ENCODE measurements at regions not wholly inside any gene's neighbourhood (a gene's known extent, or its start where the extent isn't known, plus 50 kb on each side); places are given as distances from the start of the nearest gene placed in this dataset.
"Not testable (repeated sequence)": the region's sequence is repeated elsewhere in the genome, so short reads cannot be mapped to it uniquely, and the experiment has no call there.

- not testable (repeated sequence) for DNase-seq
Measured at GRCh38 chr2:87093937-87094529, 72.4 kb upstream of the PLGLB1 start.

GRCh38 chr2:87095804-87096203 is 74.2 kb upstream of the PLGLB1 start:
- H3K4me3 ChIP-seq (ENCODE audit: low read length); H3K4me2 ChIP-seq (ENCODE audit: low read depth, low read length, poor library complexity, severe bottlenecking); DNase-seq; H2AFZ ChIP-seq (ENCODE audit: low read length); H3K27ac ChIP-seq (ENCODE audit: low read length); H4K20me1 ChIP-seq (ENCODE audit: insufficient read depth, low read depth, low read length); H3K4me1 ChIP-seq (ENCODE audit: low read length); H3K79me2 ChIP-seq (ENCODE audit: low read length); H3K36me3 ChIP-seq (ENCODE audit: insufficient read depth, low read length); H3K27me3 ChIP-seq (ENCODE audit: low read length); H3K9me3 ChIP-seq (ENCODE audit: low read length); H3K9ac ChIP-seq (ENCODE audit: low read length); H3K9me2 ChIP-seq (replicated peaks; ENCODE audit: insufficient read depth, low read length): not testable (repeated sequence)

More at GRCh38 chr2:87093937-87094529, 72.4 kb upstream of the PLGLB1 start:
- not testable (repeated sequence) for H3K4me3 ChIP-seq (ENCODE audit: low read length); H3K79me2 ChIP-seq (ENCODE audit: low read length); H3K27me3 ChIP-seq (ENCODE audit: low read length); H3K4me1 ChIP-seq (ENCODE audit: low read length); H3K9me3 ChIP-seq (ENCODE audit: low read length); H3K36me3 ChIP-seq (ENCODE audit: insufficient read depth, low read length); H3K27ac ChIP-seq (ENCODE audit: low read length); H3K9me2 ChIP-seq (replicated peaks; ENCODE audit: insufficient read depth, low read length); H3K9ac ChIP-seq (ENCODE audit: low read length); H3K4me2 ChIP-seq (ENCODE audit: low read depth, low read length, poor library complexity, severe bottlenecking); H4K20me1 ChIP-seq (ENCODE audit: insufficient read depth, low read depth, low read length); H2AFZ ChIP-seq (ENCODE audit: low read length)

- not testable (repeated sequence) for H4K20me1 ChIP-seq (ENCODE audit: insufficient read depth, low read depth, low read length); DNase-seq; H3K9me2 ChIP-seq (replicated peaks; ENCODE audit: insufficient read depth, low read length); H3K27me3 ChIP-seq (ENCODE audit: low read length); H3K9ac ChIP-seq (ENCODE audit: low read length); H2AFZ ChIP-seq (ENCODE audit: low read length); H3K9me3 ChIP-seq (ENCODE audit: low read length); H3K36me3 ChIP-seq (ENCODE audit: insufficient read depth, low read length); H3K79me2 ChIP-seq (ENCODE audit: low read length); H3K27ac ChIP-seq (ENCODE audit: low read length); H3K4me1 ChIP-seq (ENCODE audit: low read length); H3K4me2 ChIP-seq (ENCODE audit: low read depth, low read length, poor library complexity, severe bottlenecking); H3K4me3 ChIP-seq (ENCODE audit: low read length)
Measured at GRCh38 chr2:87128761-87129553, 107.3 kb upstream of the PLGLB1 start.

GRCh38 chr2:87132577-87132976 is 110.9 kb upstream of the PLGLB1 start:
- H3K9ac ChIP-seq (ENCODE audit: low read length); H3K36me3 ChIP-seq (ENCODE audit: insufficient read depth, low read length); DNase-seq: not testable (repeated sequence)

GRCh38 chr2:87151835-87152493 is 130.3 kb upstream of the PLGLB1 start:
- not testable (repeated sequence) for H3K9ac ChIP-seq (ENCODE audit: low read length); DNase-seq; H2AFZ ChIP-seq (ENCODE audit: low read length); H3K4me1 ChIP-seq (ENCODE audit: low read length); H3K79me2 ChIP-seq (ENCODE audit: low read length); H3K4me3 ChIP-seq (ENCODE audit: low read length); H3K27me3 ChIP-seq (ENCODE audit: low read length); H3K27ac ChIP-seq (ENCODE audit: low read length); H3K36me3 ChIP-seq (ENCODE audit: insufficient read depth, low read length); H4K20me1 ChIP-seq (ENCODE audit: insufficient read depth, low read depth, low read length); H3K4me2 ChIP-seq (ENCODE audit: low read depth, low read length, poor library complexity, severe bottlenecking); H3K9me3 ChIP-seq (ENCODE audit: low read length); H3K9me2 ChIP-seq (replicated peaks; ENCODE audit: insufficient read depth, low read length)

More at GRCh38 chr2:87132577-87132976, 110.9 kb upstream of the PLGLB1 start:
- not testable (repeated sequence) for H3K79me2 ChIP-seq (ENCODE audit: low read length); H3K27me3 ChIP-seq (ENCODE audit: low read length); H3K9me2 ChIP-seq (replicated peaks; ENCODE audit: insufficient read depth, low read length); H3K4me2 ChIP-seq (ENCODE audit: low read depth, low read length, poor library complexity, severe bottlenecking); H3K9me3 ChIP-seq (ENCODE audit: low read length); H4K20me1 ChIP-seq (ENCODE audit: insufficient read depth, low read depth, low read length); H3K4me1 ChIP-seq (ENCODE audit: low read length); H3K27ac ChIP-seq (ENCODE audit: low read length); H2AFZ ChIP-seq (ENCODE audit: low read length); H3K4me3 ChIP-seq (ENCODE audit: low read length)

GRCh38 chr2:87174454-87174853 is 152.8 kb upstream of the PLGLB1 start:
- not testable (repeated sequence) for H3K9me2 ChIP-seq (replicated peaks; ENCODE audit: insufficient read depth, low read length); DNase-seq; H2AFZ ChIP-seq (ENCODE audit: low read length); H3K9me3 ChIP-seq (ENCODE audit: low read length); H3K4me1 ChIP-seq (ENCODE audit: low read length); H3K27me3 ChIP-seq (ENCODE audit: low read length); H3K27ac ChIP-seq (ENCODE audit: low read length); H3K36me3 ChIP-seq (ENCODE audit: insufficient read depth, low read length); H3K79me2 ChIP-seq (ENCODE audit: low read length); H3K9ac ChIP-seq (ENCODE audit: low read length); H3K4me3 ChIP-seq (ENCODE audit: low read length); H4K20me1 ChIP-seq (ENCODE audit: insufficient read depth, low read depth, low read length); H3K4me2 ChIP-seq (ENCODE audit: low read depth, low read length, poor library complexity, severe bottlenecking)

- not testable (repeated sequence) for H3K9me3 ChIP-seq (ENCODE audit: low read length)
Measured at GRCh38 chr2:87183373-87183772, 161.7 kb upstream of the PLGLB1 start.

GRCh38 chr2:87184260-87184659 is 162.6 kb upstream of the PLGLB1 start:
- not testable (repeated sequence) for H3K36me3 ChIP-seq (ENCODE audit: insufficient read depth, low read length); H3K9me2 ChIP-seq (replicated peaks; ENCODE audit: insufficient read depth, low read length); H3K4me1 ChIP-seq (ENCODE audit: low read length); H3K27ac ChIP-seq (ENCODE audit: low read length); H4K20me1 ChIP-seq (ENCODE audit: insufficient read depth, low read depth, low read length); H3K9me3 ChIP-seq (ENCODE audit: low read length); H3K9ac ChIP-seq (ENCODE audit: low read length); DNase-seq; H3K27me3 ChIP-seq (ENCODE audit: low read length); H2AFZ ChIP-seq (ENCODE audit: low read length); H3K4me2 ChIP-seq (ENCODE audit: low read depth, low read length, poor library complexity, severe bottlenecking); H3K4me3 ChIP-seq (ENCODE audit: low read length); H3K79me2 ChIP-seq (ENCODE audit: low read length)

More at GRCh38 chr2:87183373-87183772, 161.7 kb upstream of the PLGLB1 start:
- H3K79me2 ChIP-seq (ENCODE audit: low read length); H3K36me3 ChIP-seq (ENCODE audit: insufficient read depth, low read length); H2AFZ ChIP-seq (ENCODE audit: low read length); H3K4me3 ChIP-seq (ENCODE audit: low read length); H3K27me3 ChIP-seq (ENCODE audit: low read length); H3K9me2 ChIP-seq (replicated peaks; ENCODE audit: insufficient read depth, low read length); H4K20me1 ChIP-seq (ENCODE audit: insufficient read depth, low read depth, low read length); H3K9ac ChIP-seq (ENCODE audit: low read length); H3K4me2 ChIP-seq (ENCODE audit: low read depth, low read length, poor library complexity, severe bottlenecking); DNase-seq; H3K27ac ChIP-seq (ENCODE audit: low read length); H3K4me1 ChIP-seq (ENCODE audit: low read length): not testable (repeated sequence)

All from Karpas-422 (cell line).